H1 (cell line): ENCODE measurements at regions not wholly inside any gene's neighbourhood (a gene's known extent, or its start where the extent isn't known, plus 50 kb on each side); places are given as distances from the start of the nearest gene placed in this dataset.
A peak's percentile ranks its signal among the peaks of the same experiment; 100 is the strongest.

Experiments
- CTCF ChIA-PET: fragments of 300-600 bp; sonication (Branson Sonifier 250); formaldehyde crosslinking; loops from one replicate; lab custom pipeline; 2021; ENCODE audit not compliant: partially characterized antibody; lab: Charles Lee
- POLR2A ChIA-PET: fragments of 300-600 bp; sonication (Branson Sonifier 250); formaldehyde crosslinking; loops from one replicate; lab custom pipeline; 2021; ENCODE audit warnings: inconsistent platforms; ENCODE audit not compliant: partially characterized antibody; lab: Charles Lee
- DNase-seq, 2 experiments: peaks; one replicate each; pipeline versions ENCODE4 v3.0.0 to v3.0.0-alpha.2; 2010 to 2022; ENCODE audit warnings: low spot score in 2 of 2, low read depth in 1 of 2, mixed read lengths in 1 of 2
- FAIRE-seq: peaks from 2 replicates; lab custom pipeline; 2011; peaks lifted over from hg19 to GRCh38; lab: Jason Lieb, UNC
- H2AFZ ChIP-seq: 2 replicates; pipeline ENCODE4 v1.8.1; 2012; ENCODE audit warnings: low read length, inconsistent platforms
- H2AK5ac ChIP-seq: 2 replicates; pipeline ENCODE4 v1.6.1; 2013; ENCODE audit warnings: low read depth, low read length
- H2BK120ac ChIP-seq: replicated peaks from 2 replicates; pipeline ENCODE3; 2013; ENCODE audit warnings: low read depth, low read length, inconsistent platforms
- H2BK12ac ChIP-seq: 2 replicates; pipeline ENCODE4 v1.6.1; 2013; ENCODE audit warnings: low read depth, low read length
- H2BK15ac ChIP-seq: 2 replicates; pipeline ENCODE4 v1.6.1; 2013; ENCODE audit warnings: low read length
- H2BK20ac ChIP-seq: 2 replicates; pipeline ENCODE4 v1.6.1; 2013; ENCODE audit warnings: low read length
- H2BK5ac ChIP-seq: 2 replicates; pipeline ENCODE4 v1.6.1; 2013; ENCODE audit warnings: low read depth, low read length
- H3K14ac ChIP-seq: 2 replicates; pipeline ENCODE4 v1.6.1; 2013; ENCODE audit warnings: inconsistent platforms; ENCODE audit not compliant: insufficient read length
- H3K18ac ChIP-seq: 2 replicates; pipeline ENCODE4 v1.6.1; 2013; ENCODE audit warnings: low read length; ENCODE audit errors: extremely low read depth
- H3K23ac ChIP-seq: 2 replicates; pipeline ENCODE4 v1.6.1; 2013; ENCODE audit warnings: inconsistent platforms; ENCODE audit not compliant: insufficient read length
- H3K23me2 ChIP-seq: 2 replicates; pipeline ENCODE4 v1.6.1; 2013; ENCODE audit warnings: low read depth, low read length
- H3K27ac ChIP-seq: 2 replicates; pipeline ENCODE4 v1.6.1; 2011; ENCODE audit warnings: low read depth, low read length, inconsistent platforms
- H3K27me3 ChIP-seq, 4 experiments: replicated peaks in 1 of 4; 1 replicate in 1 of 4; 2 replicates in 3 of 4; pipeline versions ENCODE4 v1.6.1 to v1.8.1; 2011 to 2013; ENCODE audit warnings: low read length in 3 of 4, mild to moderate bottlenecking in 3 of 4, inconsistent platforms in 2 of 4, mixed read lengths in 2 of 4, moderate library complexity in 1 of 4; ENCODE audit not compliant: control insufficient read depth in 3 of 4, insufficient read depth in 3 of 4; ENCODE audit errors: extremely low read depth in 1 of 4
- H3K36me3 ChIP-seq, 4 experiments: 2 replicates each; pipeline versions ENCODE4 v1.6.1 to v1.8.1; 2011 to 2013; ENCODE audit warnings: mild to moderate bottlenecking in 4 of 4, low read length in 3 of 4, moderate library complexity in 2 of 4, control low read depth in 1 of 4, inconsistent platforms in 1 of 4; ENCODE audit not compliant: insufficient read depth in 4 of 4, control insufficient read depth in 2 of 4
- H3K4ac ChIP-seq: replicated peaks from 2 replicates; pipeline ENCODE3; 2013; ENCODE audit warnings: low read length, low read depth, mixed read lengths, inconsistent platforms; ENCODE audit not compliant: insufficient read length
- H3K4me1 ChIP-seq, 4 experiments: replicated peaks in 1 of 4; 1 replicate in 1 of 4; 2 replicates in 3 of 4; pipeline versions ENCODE4 v1.6.1 to v1.8.1; 2011 to 2013; ENCODE audit warnings: low read length in 3 of 4, inconsistent platforms in 2 of 4, mixed read lengths in 1 of 4; ENCODE audit not compliant: insufficient read depth in 4 of 4, control insufficient read depth in 3 of 4
- H3K4me2 ChIP-seq, 2 experiments: 2 replicates each; pipeline versions ENCODE4 v1.6.1 to v1.8.1; 2011 to 2013; ENCODE audit warnings: low read depth in 2 of 2, low read length in 2 of 2, control low read depth in 1 of 2, inconsistent platforms in 1 of 2, mild to moderate bottlenecking in 1 of 2; ENCODE audit not compliant: insufficient read depth in 1 of 2
- H3K4me3 ChIP-seq, 4 experiments: fragments of 200-600, 300-600 bp in 1 of 4; sonication (generic), shearing (Covaris generic), sonication (Bioruptor Twin) in 1 of 4; 2 replicates each; pipeline versions ENCODE4 v1.5.1 to v1.8.1; 2011 to 2016; ENCODE audit warnings: low read length in 4 of 4, low read depth in 3 of 4, control low read depth in 2 of 4, inconsistent platforms in 2 of 4, mild to moderate bottlenecking in 2 of 4, mixed read lengths in 1 of 4, moderate library complexity in 1 of 4; ENCODE audit not compliant: insufficient read depth in 2 of 4; ENCODE audit errors: extremely low read depth in 1 of 4
- H3K56ac ChIP-seq: replicated peaks from 2 replicates; pipeline ENCODE3; 2013; ENCODE audit warnings: low read depth, mild to moderate bottlenecking, mixed read lengths, low read length, inconsistent platforms; ENCODE audit not compliant: insufficient read length
- H3K79me1 ChIP-seq: 2 replicates; pipeline ENCODE4 v1.6.1; 2013; ENCODE audit warnings: low read depth, low read length, control low read depth
- H3K79me2 ChIP-seq, 2 experiments: 2 replicates each; pipeline versions ENCODE4 v1.6.1 to v1.8.1; 2012 to 2013; ENCODE audit warnings: low read length in 2 of 2, mild to moderate bottlenecking in 2 of 2, inconsistent platforms in 1 of 2; ENCODE audit not compliant: insufficient read depth in 2 of 2, control insufficient read depth in 1 of 2
- H3K9ac ChIP-seq, 4 experiments: replicated peaks in 1 of 4; 1 replicate in 1 of 4; 2 replicates in 3 of 4; pipeline versions ENCODE4 v1.6.1 to v1.8.1; 2011 to 2013; ENCODE audit warnings: low read depth in 3 of 4, low read length in 3 of 4, control low read depth in 2 of 4, mild to moderate bottlenecking in 2 of 4, moderate library complexity in 2 of 4, inconsistent platforms in 1 of 4; ENCODE audit errors: extremely low read depth in 1 of 4
- H3K9me3 ChIP-seq, 2 experiments: 2 replicates each; pipeline versions ENCODE4 v1.6.1 to v1.8.1; 2012 to 2013; ENCODE audit warnings: mild to moderate bottlenecking in 2 of 2, moderate library complexity in 2 of 2, control low read depth in 1 of 2, inconsistent platforms in 1 of 2, low read depth in 1 of 2, low read length in 1 of 2, mixed read lengths in 1 of 2; ENCODE audit not compliant: insufficient read depth in 2 of 2
- H4K20me1 ChIP-seq, 2 experiments: replicated peaks in 1 of 2; 2 replicates each; pipeline versions ENCODE3 to v1.8.1; 2011 to 2013; ENCODE audit warnings: inconsistent platforms in 2 of 2, low read length in 2 of 2, mild to moderate bottlenecking in 1 of 2; ENCODE audit not compliant: insufficient read depth in 2 of 2, control insufficient read depth in 1 of 2
- H4K5ac ChIP-seq: 2 replicates; pipeline ENCODE4 v1.6.1; 2013; ENCODE audit warnings: low read length, low read depth, mixed read lengths, inconsistent platforms; ENCODE audit not compliant: insufficient read length
- H4K8ac ChIP-seq: 2 replicates; pipeline ENCODE4 v1.8.0; 2013; ENCODE audit warnings: mild to moderate bottlenecking, moderate library complexity, low read length, inconsistent platforms; ENCODE audit not compliant: insufficient read depth; ENCODE audit errors: extremely low read depth
- H4K91ac ChIP-seq: replicated peaks from 2 replicates; pipeline ENCODE3; 2013; ENCODE audit warnings: low read length, mixed read lengths, inconsistent platforms; ENCODE audit not compliant: insufficient read length
- GTF2F1 ChIP-seq: IDR thresholded peaks from 2 replicates; pipeline ENCODE4 v1.6.1; 2012; ENCODE audit warnings: low read depth, low read length, improper control_type of control experiment, borderline replicate concordance
- TAF1 ChIP-seq: IDR thresholded peaks from 2 replicates; pipeline ENCODE4 v1.6.1; 2011; ENCODE audit warnings: mild to moderate bottlenecking, low read depth, low read length
- WGBS, 2 experiments: shearing (Covaris generic) in 1 of 2; methylation state at CpG; one replicate each; pipeline versions ENCODE4 v1.1.6 to v1.1.7; 2013 to 2015; ENCODE audit warnings: low lambda C conversion rate in 2 of 2, mixed read lengths in 2 of 2, inconsistent platforms in 1 of 2, low coverage in 1 of 2, missing lambda C conversion rate in 1 of 2; ENCODE audit not compliant: insufficient replicate concordance in 2 of 2, insufficient coverage in 1 of 2, insufficient read length in 1 of 2; ENCODE audit errors: extremely low coverage in 1 of 2, missing lambda C conversion rate in 1 of 2; 5-methylcytosine and 5-hydroxymethylcytosine counted together

GRCh38 chr3:33956776-33957175 lies 158.3 kb downstream of the PDCD6IP start:
- FAIRE-seq (no peak), DNase-seq (no peak)
- H3K23ac ChIP-seq: no peak overlapping the region
- WGBS, 2 experiments: 100% methylated on average over 4 of the region's 4 CpGs; no CpG with 5 or more reads in 1 of the 2 experiments
- peaks cover 0 to 3% (median under 1%) of the 10 kb centered on the region in 4 experiments; a peak in 2 of 7 replicates for H3K4me1 ChIP-seq
- POLR2A ChIA-PET: no interaction called here
- H2BK15ac ChIP-seq: no peak overlapping the region
- no peaks in the 10 kb centered on the region for H3K27me3 ChIP-seq
- H3K4ac ChIP-seq: no peak overlapping the region
- H3K79me1 ChIP-seq: no peaks in the 10 kb centered on the region
- H3K18ac ChIP-seq: no peak overlapping the region
- no peak overlapping the region for H2AK5ac ChIP-seq
- H4K20me1 ChIP-seq: no peaks in the 10 kb centered on the region
- no peak overlapping the region for H3K27ac ChIP-seq
- TF ChIP-seq GTF2F1 (no peak), TAF1 (no peak)
- no peak overlapping the region for H4K91ac ChIP-seq
- H4K5ac ChIP-seq: no peak overlapping the region
- H3K79me2 ChIP-seq: no peaks in the 10 kb centered on the region
- H3K4me3 ChIP-seq: no peak overlapping the region
- no peak overlapping the region; the same call in 1 of the 2 replicates for H2AFZ ChIP-seq
- H3K23me2 ChIP-seq: no peaks in the 10 kb centered on the region
- H2BK20ac ChIP-seq: peak overlapping the region; percentile 37; the same call in 1 of the 2 replicates
- H3K14ac ChIP-seq: no peak overlapping the region
- H4K8ac ChIP-seq: no peak overlapping the region
- H2BK5ac ChIP-seq: no peak overlapping the region
- H3K9me3 ChIP-seq: no peaks in the 10 kb centered on the region
- CTCF ChIA-PET: interaction anchor here (0.8 to 4.0 kb wide), 11 partner anchors 14 to 727 kb away, joined by 3 to 18 read pairs (median 4); no protein-coding TSS in a partner anchor
- H3K36me3 ChIP-seq: no peaks in the 10 kb centered on the region
- H3K4me2 ChIP-seq: no peak overlapping the region; a peak in 1 of 4 replicates
- no peak overlapping the region for H2BK120ac ChIP-seq
- H3K9ac ChIP-seq: no peak overlapping the region
- no peak overlapping the region for H2BK12ac ChIP-seq
- no peak overlapping the region for H3K56ac ChIP-seq
